Transverse colon (tissue), 4 donors: ENCODE measurements at regions not wholly inside any gene's neighbourhood (a gene's known extent, or its start where the extent isn't known, plus 50 kb on each side); places are given as distances from the start of the nearest gene placed in this dataset.

Experiments used
- CTCF ChIP-seq, 5 experiments: fragments of 200-600 bp in 3 of 5; fragments of 450-650 bp in 2 of 5; sonication (generic) in 3 of 5; IDR thresholded peaks; 1 replicate in 2 of 5; 2 replicates in 3 of 5; pipeline ENCODE4 v1.5.1; 2016 to 2017; ENCODE audit warnings: antibody characterized with exemption in 5 of 5, inconsistent platforms in 3 of 5, mild to moderate bottlenecking in 2 of 5, moderate library complexity in 1 of 5
- EP300 ChIP-seq: sonication (generic); formaldehyde crosslinking; IDR thresholded peaks from one replicate; pipeline ENCODE4 v1.6.1; 2017; ENCODE audit warnings: antibody characterized with exemption, low read depth
- POLR2A ChIP-seq: fragments of 450-650 bp; IDR thresholded peaks from one replicate; pipeline ENCODE4 v1.6.1; 2016; ENCODE audit warnings: antibody characterized with exemption, mild to moderate bottlenecking, moderate library complexity
- POLR2AphosphoS5 ChIP-seq, 3 donors: sonication (generic); formaldehyde crosslinking; IDR thresholded peaks; one replicate each; pipeline ENCODE4 v1.6.1; 2016; ENCODE audit warnings: antibody characterized with exemption in 3 of 3

GRCh38 chr7:67599331-67600062, 602.9 kb downstream of the TYW1 start:
- no peak for TF ChIP-seq CTCF (IDR thresholded peaks at IDR 0.05)
- no peak for TF ChIP-seq POLR2A
- no peak for TF ChIP-seq EP300
- no peak for TF ChIP-seq POLR2AphosphoS5 (IDR thresholded peaks at IDR 0.05)
